HG02759 (cell line): ENCODE measurements at regions not wholly inside any gene's neighbourhood (a gene's known extent, or its start where the extent isn't known, plus 50 kb on each side); places are given as distances from the start of the nearest gene placed in this dataset.

Experiments used
- ATAC-seq: cut with Tn5 transposase; IDR thresholded peaks from one replicate; pipeline ENCODE4 v1.9.1; 2021; ENCODE audit warnings: mild to moderate bottlenecking, moderate library complexity; ENCODE audit not compliant: unreplicated experiment

DNA sequence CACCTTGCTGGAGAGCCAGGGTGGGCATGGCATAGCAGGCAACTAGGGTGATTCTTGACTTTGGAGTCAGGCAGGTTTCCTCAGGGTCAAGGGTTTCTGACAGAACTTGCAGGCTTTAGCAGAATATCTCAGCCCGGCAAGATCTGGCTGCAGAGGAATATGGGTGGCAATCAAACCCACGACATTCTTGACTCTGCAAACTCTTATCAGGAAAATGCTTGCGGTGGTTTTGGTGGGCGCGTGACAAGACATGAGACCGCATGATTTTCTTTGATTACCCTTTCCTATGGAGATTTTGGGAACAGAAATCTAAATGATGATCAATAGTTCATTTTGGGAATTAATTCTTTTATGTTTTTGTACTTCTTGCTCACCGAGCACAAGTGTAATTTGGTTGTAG lies 449.5 kb downstream of the VRK1 start:
- ATAC-seq, result no peak

DNA sequence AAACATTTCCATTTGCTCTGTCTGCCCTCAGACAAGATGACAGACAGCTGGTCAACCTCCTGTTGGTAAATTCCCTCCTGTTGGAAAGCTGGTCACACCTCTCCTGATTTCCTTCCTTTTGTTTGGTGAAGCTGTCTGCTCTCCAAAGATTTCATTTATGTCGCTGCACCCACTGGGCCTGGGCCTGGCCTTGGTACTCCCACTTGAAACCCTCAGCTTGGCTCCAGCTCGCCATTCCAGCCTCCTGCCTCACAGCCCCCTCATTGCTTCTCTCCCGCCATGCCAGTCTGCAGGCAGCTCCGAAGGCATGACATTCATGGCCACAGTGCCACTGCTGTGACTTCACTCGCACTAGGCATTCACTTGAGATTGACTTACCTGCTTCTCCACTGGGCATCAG lies 451.8 kb downstream of the VRK1 start:
- ATAC-seq, result no peak

DNA sequence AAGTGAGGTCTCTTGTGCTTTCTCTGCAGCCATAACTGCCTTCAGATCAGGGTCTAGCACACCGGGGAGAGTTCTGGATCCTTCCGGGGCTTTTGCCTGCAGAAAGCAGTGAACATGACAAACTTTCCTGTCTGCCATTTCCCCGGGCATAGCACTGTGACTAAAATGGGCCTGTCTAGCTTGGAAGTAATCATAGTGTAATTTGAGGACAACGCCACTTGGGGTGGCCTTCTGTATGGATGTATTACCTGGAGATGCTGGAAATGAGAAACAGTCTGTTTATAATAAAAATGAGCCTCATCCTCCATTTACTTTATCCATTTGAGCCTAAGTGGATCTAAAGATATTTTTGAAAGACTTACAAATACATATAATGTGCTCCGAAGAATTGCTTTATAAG lies 453.7 kb downstream of the VRK1 start:
- no peak for ATAC-seq

DNA sequence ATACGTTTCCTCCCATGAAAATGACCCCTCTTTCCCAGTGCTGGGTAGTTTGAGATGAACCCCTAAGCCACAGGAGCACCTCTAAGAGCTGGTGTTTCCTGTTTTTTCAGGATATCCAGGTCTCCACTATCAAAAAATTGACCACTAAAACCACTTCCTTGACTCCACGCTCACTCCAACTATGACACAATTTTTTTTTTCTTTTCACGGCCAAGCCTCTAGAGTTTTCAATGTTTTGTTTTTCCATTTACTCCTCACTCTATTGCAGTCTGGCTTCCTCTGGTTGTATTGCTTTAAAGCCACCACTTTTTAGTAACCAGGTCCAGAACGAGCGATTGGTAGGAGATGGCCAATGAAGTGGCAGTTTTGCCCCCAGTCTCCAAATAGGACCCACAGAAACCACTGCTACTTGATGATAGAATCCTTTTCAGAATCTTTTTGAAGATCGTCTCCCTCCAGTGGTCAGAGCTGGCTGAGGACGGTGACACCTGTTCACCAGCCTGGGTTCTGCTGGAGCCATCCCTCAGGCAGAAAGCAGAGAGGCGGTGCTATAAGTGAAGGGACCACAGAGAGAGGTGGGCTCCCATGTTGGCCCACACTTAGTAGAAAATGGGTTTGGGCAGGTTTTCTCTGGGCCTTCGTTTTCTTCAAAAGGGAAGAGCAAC lies 454.4 kb downstream of the VRK1 start:
- no peak for ATAC-seq

DNA sequence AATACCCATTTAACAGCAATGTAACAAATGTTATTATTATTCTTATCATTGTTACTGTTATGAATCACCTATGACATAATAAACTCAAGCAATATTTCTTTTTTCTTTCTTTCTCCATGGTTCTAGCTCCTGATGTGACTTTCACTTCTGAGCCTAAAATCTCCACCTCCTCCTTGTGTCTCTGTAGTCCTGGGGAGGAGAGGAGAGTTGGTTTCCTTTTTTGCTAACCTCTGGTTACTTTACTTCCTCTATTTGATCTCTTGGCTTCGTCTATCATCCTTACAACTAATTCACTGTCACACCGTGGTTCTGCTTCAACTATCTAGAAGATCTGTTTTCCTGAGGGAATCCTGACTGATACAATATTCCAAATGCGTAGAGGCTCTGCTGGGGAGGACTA lies 456.6 kb downstream of the VRK1 start:
- no peak for ATAC-seq

DNA sequence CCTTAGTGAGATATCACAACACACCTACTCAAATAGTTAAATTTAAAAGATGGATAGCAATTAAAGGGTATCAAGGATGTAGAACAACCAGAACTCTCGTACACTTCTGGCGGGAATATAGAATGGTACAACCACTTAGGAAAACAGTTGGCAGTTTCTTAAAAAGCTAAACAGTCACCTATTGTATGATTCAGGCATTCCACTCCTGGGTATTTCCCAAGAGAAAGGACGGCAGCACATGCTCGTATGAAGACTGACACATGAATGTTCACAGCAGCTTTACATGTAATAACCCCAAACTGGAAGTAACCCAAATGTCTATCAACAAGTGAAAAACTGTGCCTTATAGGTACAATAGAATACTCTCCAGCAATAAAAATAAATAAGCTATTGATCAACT lies 465.2 kb downstream of the VRK1 start:
- no peak for ATAC-seq

DNA sequence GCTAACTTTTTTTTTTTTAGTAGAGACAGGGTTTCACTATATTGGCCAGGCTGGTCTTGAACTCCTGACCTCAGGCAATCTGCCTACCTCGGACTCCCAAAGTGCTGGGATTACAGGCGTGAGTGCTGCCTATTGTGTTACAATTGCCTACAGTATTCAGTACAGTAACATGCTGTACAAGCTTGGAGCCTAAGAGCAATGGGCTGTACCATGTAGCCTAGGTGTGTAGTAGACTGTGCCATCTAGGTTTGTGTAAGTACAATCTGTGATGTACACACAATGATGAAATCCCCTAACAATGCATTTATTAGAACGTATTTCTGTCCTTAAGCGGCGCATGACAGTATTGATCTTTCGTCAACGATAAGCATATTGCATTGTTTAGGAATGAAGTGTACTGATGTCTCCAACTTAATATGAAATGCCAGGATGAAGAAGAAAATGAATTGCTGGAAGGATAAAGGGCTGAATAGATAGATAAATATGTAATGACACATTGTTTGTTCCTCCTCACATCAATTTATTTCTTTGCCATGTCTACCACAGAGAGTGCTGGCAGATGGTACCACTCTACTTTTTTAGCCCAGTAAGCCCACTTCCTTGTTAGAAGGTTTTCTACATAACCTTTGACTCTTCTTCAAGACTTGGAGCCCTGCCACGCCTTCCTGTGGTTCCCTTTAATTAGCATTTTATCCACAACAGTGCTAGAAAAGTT lies 467.5 kb downstream of the VRK1 start:
- no peak for ATAC-seq

DNA sequence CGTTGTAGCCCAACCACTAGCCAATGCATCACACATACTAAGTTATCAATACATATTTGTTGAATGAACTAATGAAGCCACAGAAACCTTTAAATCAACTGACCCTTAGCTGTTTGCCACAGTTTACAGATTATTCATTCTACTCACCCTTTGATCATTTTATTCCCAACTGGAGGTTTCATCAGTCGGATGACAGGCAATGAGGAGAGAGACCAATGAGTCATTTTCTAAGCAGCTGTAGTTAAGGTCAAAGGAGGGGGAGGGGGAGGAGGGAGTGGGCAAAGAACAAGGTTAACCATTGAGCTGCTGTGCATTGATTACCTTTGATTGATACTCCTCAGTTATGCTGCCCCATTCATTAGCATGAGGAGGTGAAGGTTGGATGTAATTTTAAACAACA lies 469.5 kb downstream of the VRK1 start:
- no peak for ATAC-seq

- no peak for ATAC-seq
Observed at GRCh38 chr14:97267509-97267908, 470.3 kb downstream of the VRK1 start.

- no peak for ATAC-seq
Observed at GRCh38 chr14:97268097-97268496, 470.9 kb downstream of the VRK1 start.

DNA sequence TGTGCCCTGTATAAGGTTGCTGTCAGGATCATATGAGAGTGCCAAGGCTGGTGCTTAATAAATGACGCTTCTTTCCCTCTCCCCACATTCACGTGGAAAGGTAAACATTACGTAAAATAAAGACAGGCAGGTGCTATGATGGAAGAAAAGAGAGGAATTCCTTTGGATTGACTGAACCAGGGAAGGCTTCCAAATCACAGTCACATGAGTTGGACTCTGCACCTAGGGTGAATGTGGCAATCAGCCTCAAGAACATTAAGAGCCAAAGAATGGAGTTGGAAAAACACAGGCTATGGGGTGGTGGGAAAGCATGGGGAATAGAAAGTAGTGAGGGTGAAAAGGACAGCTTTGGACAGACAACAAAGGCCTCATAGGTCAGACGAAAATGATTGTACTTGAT lies 473.1 kb downstream of the VRK1 start:
- no peak for ATAC-seq

- no peak for ATAC-seq
Observed at GRCh38 chr14:97271451-97271960, 474.3 kb downstream of the VRK1 start.

- ATAC-seq, result no peak
Observed at GRCh38 chr14:97273540-97273939, 476.4 kb downstream of the VRK1 start.

DNA sequence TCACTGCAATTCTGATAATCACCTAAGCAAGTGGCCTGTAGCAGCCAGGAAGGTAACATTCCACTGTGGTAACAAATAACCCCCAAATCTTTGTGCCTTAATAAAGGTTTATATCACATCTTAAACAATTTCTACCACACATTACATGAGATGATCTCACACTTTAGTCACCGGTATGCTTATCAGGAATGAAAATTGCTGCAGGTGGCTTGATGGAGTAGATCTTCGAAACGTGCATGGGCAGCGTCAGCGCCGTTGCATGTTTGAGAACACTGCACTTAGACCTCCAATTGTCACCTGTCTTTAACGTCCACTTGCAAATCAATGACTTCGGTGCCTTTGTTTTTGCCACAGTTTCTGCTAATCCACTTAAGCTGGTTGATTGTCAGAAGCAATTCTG lies 477.4 kb downstream of the VRK1 start:
- no peak for ATAC-seq

GRCh38 chr14:97275276-97275675 lies 478.1 kb downstream of the VRK1 start:
- no peak for ATAC-seq

DNA sequence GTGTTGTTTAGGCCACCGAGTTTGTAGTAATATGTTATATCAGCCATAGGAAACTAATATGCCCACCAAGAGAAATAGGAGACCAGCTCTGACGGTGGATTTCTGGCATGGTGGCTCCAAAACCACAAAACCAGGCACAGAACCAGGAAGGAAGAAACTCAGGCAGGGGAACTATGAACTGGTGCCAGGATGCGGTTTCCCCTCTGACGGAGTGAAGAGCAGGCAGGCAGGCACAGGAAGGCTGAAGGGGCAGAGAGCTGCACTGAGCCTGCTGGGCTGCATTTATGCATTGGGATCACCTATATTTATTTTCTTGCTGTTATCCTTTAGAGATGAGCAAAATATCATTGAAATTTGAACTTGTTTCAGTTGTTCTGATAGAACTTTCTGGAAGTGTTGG lies 479.4 kb downstream of the VRK1 start:
- ATAC-seq, result no peak

DNA sequence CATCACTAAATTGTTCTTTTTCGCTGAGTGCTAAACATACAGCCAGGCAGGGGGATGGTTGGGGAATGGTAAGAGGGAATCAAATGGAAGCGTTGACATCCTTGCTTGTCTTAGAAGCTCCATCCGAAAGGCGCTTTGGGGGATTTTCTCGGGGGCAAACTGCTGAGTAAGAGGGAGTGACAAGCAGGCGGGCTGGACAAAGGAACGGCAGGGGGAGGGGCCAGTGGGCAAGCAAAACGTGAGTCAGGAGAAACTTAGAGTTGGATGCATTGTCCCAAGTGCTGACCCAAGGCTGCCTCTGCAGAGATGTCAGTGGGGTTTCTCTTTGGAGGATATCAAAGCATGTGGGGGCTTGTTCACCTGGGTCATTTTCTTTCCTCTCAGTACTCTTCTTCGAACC lies 480.5 kb downstream of the VRK1 start:
- ATAC-seq, result no peak

DNA sequence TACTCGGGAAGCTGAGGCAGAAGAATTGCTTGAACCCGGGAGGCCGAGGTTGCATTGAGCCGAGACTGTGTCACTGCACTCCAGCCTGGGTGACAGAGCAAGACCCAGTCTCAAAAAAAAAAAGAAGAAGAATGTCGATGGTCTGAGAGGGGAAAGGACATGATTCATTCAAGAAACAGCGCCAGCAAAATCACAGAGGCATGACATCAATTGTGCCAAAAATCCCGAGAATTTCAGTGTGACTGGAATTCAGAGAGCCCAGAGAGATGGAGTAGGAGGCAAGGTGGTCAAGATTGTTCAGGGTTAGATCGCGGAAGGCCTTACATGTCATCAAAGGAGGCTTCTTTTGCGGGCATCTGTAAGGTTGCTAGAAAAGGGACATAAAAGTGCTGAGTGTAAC lies 483.3 kb downstream of the VRK1 start:
- ATAC-seq, result no peak

DNA sequence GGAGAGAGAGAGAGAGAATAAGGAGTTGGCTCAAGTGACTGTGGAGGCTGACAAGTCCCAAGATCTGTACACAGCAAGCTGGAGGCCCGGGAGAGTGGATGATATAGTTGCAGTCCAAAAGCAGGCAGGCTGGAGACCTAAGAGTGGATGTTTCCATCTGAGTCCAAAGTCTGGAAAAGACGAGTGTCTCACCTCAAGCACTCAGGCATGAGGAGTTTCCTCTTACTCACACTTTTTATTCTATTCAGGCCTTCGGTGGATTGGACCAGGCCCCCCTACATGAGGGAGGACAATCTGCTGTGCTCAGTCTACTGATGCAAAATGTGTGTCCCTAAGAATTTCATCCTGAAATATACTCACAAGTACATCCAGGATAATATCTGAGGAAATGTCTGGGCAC lies 484.6 kb downstream of the VRK1 start:
- no peak for ATAC-seq

DNA sequence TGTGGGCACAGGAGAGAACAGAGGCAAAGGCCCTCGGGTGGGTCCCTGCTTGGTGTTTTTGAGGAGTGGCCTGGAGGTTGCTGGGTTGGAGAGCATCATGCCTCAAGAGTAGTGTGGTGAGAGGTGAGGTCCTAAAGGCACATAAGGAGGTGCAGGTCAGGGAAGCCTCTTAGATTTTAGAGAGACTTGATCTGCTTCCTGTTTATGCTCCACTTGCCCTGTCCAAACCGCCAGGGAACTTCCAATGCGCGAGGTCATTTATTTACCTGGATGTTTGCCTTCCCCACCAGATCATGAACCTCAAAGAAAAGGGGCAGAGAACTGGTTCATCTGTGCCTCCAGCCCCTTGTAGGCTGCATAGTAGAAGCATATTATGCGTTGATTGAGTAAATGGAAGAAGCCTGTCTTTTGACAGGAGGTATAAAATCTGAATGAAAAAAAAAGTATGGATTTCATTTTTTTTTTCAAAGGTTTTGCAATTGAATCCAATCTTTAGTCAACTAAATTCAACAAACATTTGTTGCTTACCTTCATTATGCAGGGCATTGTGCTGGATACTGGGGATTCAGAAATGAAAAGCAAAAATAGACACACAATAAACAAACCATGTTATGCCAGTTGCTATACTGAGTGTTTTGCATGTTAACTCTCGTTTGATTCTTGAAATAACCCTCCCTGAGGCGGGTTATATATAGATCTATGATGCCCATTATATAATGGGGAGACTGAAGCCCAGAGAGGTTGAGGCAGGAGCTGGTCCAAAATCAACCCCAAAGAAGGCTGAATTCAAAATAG lies 485.2 kb downstream of the VRK1 start:
- ATAC-seq, result no peak

GRCh38 chr14:97283005-97283403 lies 485.8 kb downstream of the VRK1 start:
- ATAC-seq, result no peak

- ATAC-seq, result no peak
Observed at GRCh38 chr14:97283426-97283825, 486.2 kb downstream of the VRK1 start.
